ENCODE measurements at regions not wholly inside any gene's neighbourhood (a gene's known extent, or its start where the extent isn't known, plus 50 kb on each side); places are given as distances from the start of the nearest gene placed in this dataset.

- TF ChIP-seq CTCF (IDR thresholded peaks at IDR 0.05) (no peak), EZH2 (IDR thresholded peaks at IDR 0.05; ENCODE audit: borderline replicate concordance, insufficient read depth, low read depth, low read length, poor library complexity, severe bottlenecking) (no peak)
Measured at GRCh38 chrX:115939070-115939469, 231.5 kb upstream of the AGTR2 start.
